Eye (tissue), 1 donor: ENCODE measurements at regions not wholly inside any gene's neighbourhood (a gene's known extent, or its start where the extent isn't known, plus 50 kb on each side); places are given as distances from the start of the nearest gene placed in this dataset.
A peak's percentile ranks its signal among the peaks of the same experiment; 100 is the strongest.
"Not testable (repeated sequence)": the region's sequence is repeated elsewhere in the genome, so short reads cannot be mapped to it uniquely, and the experiment has no call there.

Experiments used
- DNase-seq: peaks from one replicate; pipeline ENCODE4 v3.0.0-alpha.2; 2015

- DNase-seq: no peak
Observed at GRCh38 chr1:68785328-68785727, 288.4 kb upstream of the DEPDC1 start.

GRCh38 chr1:68788762-68789161, 291.9 kb upstream of the DEPDC1 start:
- DNase-seq: no peak

- DNase-seq: no peak
Observed at GRCh38 chr1:68791800-68792199, 294.9 kb upstream of the DEPDC1 start.

GRCh38 chr1:68795956-68796355, 299.1 kb upstream of the DEPDC1 start:
- DNase-seq: no peak

GRCh38 chr1:68796888-68797287, 300.0 kb upstream of the DEPDC1 start:
- no peak for DNase-seq

GRCh38 chr1:68798071-68798470, 301.2 kb upstream of the DEPDC1 start:
- no peak for DNase-seq

GRCh38 chr1:68799096-68799495, 302.2 kb upstream of the DEPDC1 start:
- DNase-seq: no peak

GRCh38 chr1:68800182-68800581, 303.3 kb upstream of the DEPDC1 start:
- no peak for DNase-seq

- no peak for DNase-seq
Observed at GRCh38 chr1:68801440-68801839, 304.6 kb upstream of the DEPDC1 start.

GRCh38 chr1:68805097-68805641, 308.3 kb upstream of the DEPDC1 start:
- DNase-seq: no peak

GRCh38 chr1:68808351-68808750, 311.5 kb upstream of the DEPDC1 start:
- DNase-seq: no peak

- DNase-seq: no peak
Observed at GRCh38 chr1:68811806-68812205, 314.9 kb upstream of the DEPDC1 start.

- DNase-seq: no peak
Observed at GRCh38 chr1:68812333-68812732, 315.5 kb upstream of the DEPDC1 start.

- no peak for DNase-seq
Observed at GRCh38 chr1:68814067-68814466, 317.2 kb upstream of the DEPDC1 start.

- DNase-seq: no peak
Observed at GRCh38 chr1:68815632-68816031, 318.8 kb upstream of the DEPDC1 start.

GRCh38 chr1:68817505-68818210, 320.8 kb upstream of the DEPDC1 start:
- DNase-seq: not testable (repeated sequence)

GRCh38 chr1:68819190-68819829, 322.4 kb upstream of the DEPDC1 start:
- peak; percentile 13 for DNase-seq

- no peak for DNase-seq
Observed at GRCh38 chr1:68820151-68820550, 323.3 kb upstream of the DEPDC1 start.

- DNase-seq: no peak
Observed at GRCh38 chr1:68826836-68827235, 330.0 kb upstream of the DEPDC1 start.

GRCh38 chr1:68827261-68827660, 330.4 kb upstream of the DEPDC1 start:
- DNase-seq: no peak

GRCh38 chr1:68828013-68828412, 331.1 kb upstream of the DEPDC1 start:
- no peak for DNase-seq

GRCh38 chr1:68831281-68831680, 334.4 kb upstream of the DEPDC1 start:
- DNase-seq: no peak

- no peak for DNase-seq
Observed at GRCh38 chr1:68848017-68848416, 351.1 kb upstream of the DEPDC1 start.

GRCh38 chr1:68868606-68869005, 371.7 kb upstream of the DEPDC1 start:
- no peak for DNase-seq

GRCh38 chr1:68873144-68873543, 376.3 kb upstream of the DEPDC1 start:
- no peak for DNase-seq
